ENCODE measurements at regions not wholly inside any gene's neighbourhood (a gene's known extent, or its start where the extent isn't known, plus 50 kb on each side); places are given as distances from the start of the nearest gene placed in this dataset.

GRCh38 chr12:127785986-127786590 is 480.9 kb upstream of the TMEM132C start:
- DNase-seq (ENCODE audit: low spot score): no peak

GRCh38 chr12:127787544-127787943 is 479.4 kb upstream of the TMEM132C start:
- ATAC-seq (ENCODE audit: insufficient number of reproducible peaks, low FRiP score, low read depth) (no peak), DNase-seq (ENCODE audit: low spot score) (no peak)
- Histone ChIP-seq H3K27me3 (replicated peaks; ENCODE audit: insufficient read depth) (no peaks in the 10 kb centered on the region), H3K36me3 (no peaks in the 10 kb centered on the region), H3K9me3 (no peaks in the 10 kb centered on the region), H3K4me1 (ENCODE audit: control insufficient read depth in 1 of 2, low read depth in 2 of 2) (peaks cover 0 to 11% of the 10 kb centered on the region in 2 donors), H3K27ac (no peak overlapping the region), H3K4me3 (no peak overlapping the region)
- no peak for TF ChIP-seq CTCF (IDR thresholded peaks at IDR 0.05)

More at GRCh38 chr12:127785986-127786590, 480.9 kb upstream of the TMEM132C start:
- no peak for TF ChIP-seq CTCF (IDR thresholded peaks at IDR 0.05)
- no peak for ATAC-seq (ENCODE audit: insufficient number of reproducible peaks, low FRiP score, low read depth)
- H3K4me1 ChIP-seq (ENCODE audit: control insufficient read depth in 1 of 2, low read depth in 2 of 2): peaks cover 0 to 11% of the 10 kb centered on the region in 2 donors
- H3K9me3 ChIP-seq: no peaks in the 10 kb centered on the region
- H3K27me3 ChIP-seq (replicated peaks; ENCODE audit: insufficient read depth): no peaks in the 10 kb centered on the region
- H3K36me3 ChIP-seq: no peaks in the 10 kb centered on the region
- no peak overlapping the region for H3K4me3 ChIP-seq
- no peak overlapping the region for H3K27ac ChIP-seq

GRCh38 chr12:127790376-127790775 is 476.6 kb upstream of the TMEM132C start:
- no peaks in the 10 kb centered on the region for H3K27me3 ChIP-seq (replicated peaks; ENCODE audit: insufficient read depth)
- no peak overlapping the region for H3K4me3 ChIP-seq
- peaks cover 0 to 6% of the 10 kb centered on the region in 2 donors for H3K4me1 ChIP-seq (ENCODE audit: control insufficient read depth in 1 of 2, low read depth in 2 of 2)
- H3K27ac ChIP-seq: no peak overlapping the region
- ATAC-seq (ENCODE audit: insufficient number of reproducible peaks, low FRiP score, low read depth): no peak
- no peaks in the 10 kb centered on the region for H3K9me3 ChIP-seq
- TF ChIP-seq CTCF (IDR thresholded peaks at IDR 0.05): no peak
- no peak for DNase-seq (ENCODE audit: low spot score)
- no peaks in the 10 kb centered on the region for H3K36me3 ChIP-seq

GRCh38 chr12:127791217-127791616 is 475.8 kb upstream of the TMEM132C start:
- Histone ChIP-seq H3K9me3 (peaks cover 2% of the 10 kb centered on the region), H3K27ac (no peak overlapping the region), H3K4me1 (ENCODE audit: control insufficient read depth in 1 of 2, low read depth in 2 of 2) (no peaks in the 10 kb centered on the region), H3K27me3 (replicated peaks; ENCODE audit: insufficient read depth) (no peaks in the 10 kb centered on the region), H3K36me3 (no peaks in the 10 kb centered on the region), H3K4me3 (no peak overlapping the region)
- ATAC-seq (ENCODE audit: insufficient number of reproducible peaks, low FRiP score, low read depth) (no peak), DNase-seq (ENCODE audit: low spot score) (no peak)
- no peak for TF ChIP-seq CTCF (IDR thresholded peaks at IDR 0.05)

- Histone ChIP-seq H3K9me3 (peaks cover 3% of the 10 kb centered on the region), H3K4me1 (ENCODE audit: control insufficient read depth in 1 of 2, low read depth in 2 of 2) (no peaks in the 10 kb centered on the region), H3K27me3 (replicated peaks; ENCODE audit: insufficient read depth) (no peaks in the 10 kb centered on the region), H3K36me3 (no peaks in the 10 kb centered on the region), H3K27ac (no peak overlapping the region), H3K4me3 (no peak overlapping the region)
- ATAC-seq (ENCODE audit: insufficient number of reproducible peaks, low FRiP score, low read depth) (no peak), DNase-seq (ENCODE audit: low spot score) (no peak)
- no peak for TF ChIP-seq CTCF (IDR thresholded peaks at IDR 0.05)
Observed at GRCh38 chr12:127797918-127798317, 469.1 kb upstream of the TMEM132C start.
